CD4-positive, alpha-beta T cell (primary cell): ENCODE measurements at regions not wholly inside any gene's neighbourhood (a gene's known extent, or its start where the extent isn't known, plus 50 kb on each side); places are given as distances from the start of the nearest gene placed in this dataset.

Experiments used
- ATAC-seq: fragments of 200-7000 bp; cut with Tn5 transposase; one replicate; pipeline ENCODE4 v1.10.0; 2022; ENCODE audit warnings: mild to moderate bottlenecking; ENCODE audit not compliant: poor library complexity
- CTCF ChIA-PET: fragments of 350-600 bp; sonication (Branson Sonifier 250); formaldehyde crosslinking; loops from one replicate; lab custom pipeline; 2021; ENCODE audit warnings: antibody characterized with exemption, inconsistent platforms; lab: Charles Lee
- POLR2A ChIA-PET: fragments of 350-600 bp; sonication (Branson Sonifier 250); formaldehyde crosslinking; loops from one replicate; lab custom pipeline; 2021; ENCODE audit warnings: antibody characterized with exemption, inconsistent platforms; lab: Charles Lee
- DNase-seq, 14 experiments: peaks; one replicate each; pipeline ENCODE4 v3.0.0-alpha.2; 2013 to 2020; ENCODE audit warnings: mixed read lengths in 2 of 14
- H3K27ac ChIP-seq, 2 donors: one replicate each; pipeline versions ENCODE4 v1.5.1 to v1.7.0; 2013; ENCODE audit warnings: low read length in 2 of 2, low read depth in 1 of 2, mild to moderate bottlenecking in 1 of 2
- H3K27me3 ChIP-seq, 2 experiments: 1 replicate in 1 of 2; 2 replicates in 1 of 2; pipeline versions ENCODE4 v1.6.1 to v1.7.0; 2013; ENCODE audit warnings: low read length in 2 of 2, control low read depth in 1 of 2, mild to moderate bottlenecking in 1 of 2, moderate library complexity in 1 of 2; ENCODE audit not compliant: insufficient read depth in 2 of 2, control insufficient read depth in 1 of 2
- H3K36me3 ChIP-seq: one replicate; pipeline ENCODE4 v1.6.1; 2013; ENCODE audit warnings: low read length, control low read depth; ENCODE audit not compliant: insufficient read depth
- H3K4me1 ChIP-seq: one replicate; pipeline ENCODE4 v1.6.1; 2013; ENCODE audit warnings: low read length, control low read depth; ENCODE audit not compliant: insufficient read depth
- H3K4me3 ChIP-seq: one replicate; pipeline ENCODE4 v1.5.1; 2013; ENCODE audit warnings: mild to moderate bottlenecking, low read length, moderate library complexity
- H3K9me3 ChIP-seq, 2 experiments: 1 replicate in 1 of 2; 2 replicates in 1 of 2; pipeline versions ENCODE4 v1.6.1 to v1.7.0; 2013; ENCODE audit warnings: low read length in 2 of 2, mild to moderate bottlenecking in 2 of 2, control low read depth in 1 of 2, moderate library complexity in 1 of 2; ENCODE audit not compliant: control insufficient read depth in 1 of 2, insufficient read depth in 1 of 2
- H3K27ac Mint-ChIP-seq: one replicate; pipeline ENCODE4 v1.8.0; 2020; ENCODE audit warnings: mixed read lengths
- H3K27me3 Mint-ChIP-seq: one replicate; pipeline ENCODE4 v1.8.0; 2021; ENCODE audit warnings: mixed read lengths
- H3K36me3 Mint-ChIP-seq: one replicate; pipeline ENCODE4 v1.8.0; 2021; ENCODE audit warnings: low read depth, mixed read lengths
- H3K4me1 Mint-ChIP-seq: one replicate; pipeline ENCODE4 v1.8.0; 2021; ENCODE audit warnings: low read depth, mixed read lengths
- H3K4me3 Mint-ChIP-seq: one replicate; pipeline ENCODE4 v1.8.0; 2020; ENCODE audit warnings: mild to moderate bottlenecking, mixed read lengths
- H3K9me3 Mint-ChIP-seq: one replicate; pipeline ENCODE4 v1.8.0; 2020; ENCODE audit warnings: mixed read lengths
- CTCF ChIP-seq: fragments of 200-600 bp; IDR thresholded peaks from one replicate; pipeline ENCODE4 v1.8.0; 2022; ENCODE audit warnings: antibody characterized with exemption, mild to moderate bottlenecking
- intact Hi-C, 2 experiments: fragments of 100-400 bp; cut with DNase I in 1 of 2; cut with micrococcal nuclease in 1 of 2; formaldehyde crosslinking; loops; one replicate each; pipeline versions ENCODE4 v1.15.1 to v1.9.0; 2023 to 2025; cut with DNase I, micrococcal nuclease

GRCh38 chr10:7048061-7048460, 362.8 kb downstream of the SFMBT2 start:
- ATAC-seq (no peak), DNase-seq (no peak)
- H3K9me3 Mint-ChIP-seq, result no peaks in the 10 kb centered on the region
- Histone ChIP-seq H3K4me1 (peaks cover 26% of the 10 kb centered on the region), H3K36me3 (no peaks in the 10 kb centered on the region), H3K27ac (no peak overlapping the region), H3K9me3 (peaks cover 0 to 6% of the 10 kb centered on the region in 2 experiments), H3K27me3 (no peaks in the 10 kb centered on the region), H3K4me3 (no peak overlapping the region)
- intact Hi-C loops, result no loop called here
- H3K27ac Mint-ChIP-seq, result no peak overlapping the region
- no peak for TF ChIP-seq CTCF
- H3K4me3 Mint-ChIP-seq, result no peak overlapping the region
- CTCF ChIA-PET, result no interaction called here
- H3K4me1 Mint-ChIP-seq, result peaks cover 24% of the 10 kb centered on the region
- POLR2A ChIA-PET, result no interaction called here
- no peaks in the 10 kb centered on the region for H3K36me3 Mint-ChIP-seq
- peaks cover 5% of the 10 kb centered on the region for H3K27me3 Mint-ChIP-seq

GRCh38 chr10:7046615-7047014, 364.2 kb downstream of the SFMBT2 start:
- Mint-ChIP-seq H3K27ac (no peak overlapping the region), H3K4me1 (peaks cover 24% of the 10 kb centered on the region), H3K4me3 (no peak overlapping the region), H3K27me3 (no peaks in the 10 kb centered on the region), H3K36me3 (no peaks in the 10 kb centered on the region), H3K9me3 (no peaks in the 10 kb centered on the region)
- Histone ChIP-seq H3K27ac (no peak overlapping the region), H3K9me3 (peaks cover 0 to 6% of the 10 kb centered on the region in 2 experiments), H3K27me3 (no peaks in the 10 kb centered on the region), H3K4me3 (no peak overlapping the region), H3K36me3 (no peaks in the 10 kb centered on the region), H3K4me1 (peaks cover 29% of the 10 kb centered on the region)
- TF ChIP-seq CTCF, result no peak
- DNase-seq (peak in 1 of 14 experiments; percentile 7), ATAC-seq (no peak)
- ChIA-PET CTCF (no interaction called here), POLR2A (interaction anchor here (0.6 kb wide), 1 partner anchor 364 kb away, joined by 6 read pairs; the partner anchor contains the start of gene SFMBT2)
- intact Hi-C loops, result no loop called here

GRCh38 chr10:7045891-7046599, 364.8 kb downstream of the SFMBT2 start:
- H3K4me3 Mint-ChIP-seq, result no peak overlapping the region

More at GRCh38 chr10:7045891-7046599, 364.8 kb downstream of the SFMBT2 start:
- ATAC-seq (peak; percentile 39), DNase-seq (peak in 4 of 14 experiments; percentile 5 to 80 (median 56))
- H3K9me3 Mint-ChIP-seq, result no peaks in the 10 kb centered on the region
- no peak overlapping the region for H3K27ac Mint-ChIP-seq
- POLR2A ChIA-PET, result interaction anchor here (0.6 kb wide), 1 partner anchor 364 kb away, joined by 6 read pairs; the partner anchor contains the start of gene SFMBT2
- no peaks in the 10 kb centered on the region for H3K27me3 ChIP-seq
- no peak overlapping the region for H3K27ac ChIP-seq
- H3K36me3 Mint-ChIP-seq, result no peaks in the 10 kb centered on the region
- CTCF ChIA-PET, result no interaction called here
- H3K4me1 ChIP-seq, result peaks cover 29% of the 10 kb centered on the region
- intact Hi-C loops, result no loop called here
- no peaks in the 10 kb centered on the region for H3K27me3 Mint-ChIP-seq
- peaks cover 0 to 6% of the 10 kb centered on the region in 2 experiments for H3K9me3 ChIP-seq
- H3K36me3 ChIP-seq, result no peaks in the 10 kb centered on the region
- H3K4me3 ChIP-seq, result no peak overlapping the region
- no peak for TF ChIP-seq CTCF
- H3K4me1 Mint-ChIP-seq, result peaks cover 24% of the 10 kb centered on the region
